ENCODE measurements at regions not wholly inside any gene's neighbourhood (a gene's known extent, or its start where the extent isn't known, plus 50 kb on each side); places are given as distances from the start of the nearest gene placed in this dataset.

DNA sequence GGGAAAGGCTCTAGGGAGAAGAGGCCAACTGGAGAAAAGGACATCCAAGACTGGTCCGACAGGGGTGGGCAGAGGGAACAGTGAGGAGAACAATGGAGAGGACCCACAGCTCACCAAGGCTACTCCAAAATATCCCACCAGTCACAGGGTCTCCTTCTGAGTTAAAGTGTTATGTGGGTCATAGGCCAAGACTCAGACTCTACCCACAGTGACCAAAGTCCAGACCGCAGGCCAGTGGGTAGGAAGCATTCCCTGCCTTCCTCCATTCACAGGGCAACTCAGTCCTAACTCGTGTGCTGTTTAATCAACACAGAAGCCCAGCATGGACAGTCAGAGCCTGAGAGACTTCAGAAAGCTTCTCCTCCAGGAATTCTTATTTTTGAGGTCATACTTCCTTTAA, 260.6 kb downstream of the SMAD2 start (continued):
- TF ChIP-seq, protein P1, sequence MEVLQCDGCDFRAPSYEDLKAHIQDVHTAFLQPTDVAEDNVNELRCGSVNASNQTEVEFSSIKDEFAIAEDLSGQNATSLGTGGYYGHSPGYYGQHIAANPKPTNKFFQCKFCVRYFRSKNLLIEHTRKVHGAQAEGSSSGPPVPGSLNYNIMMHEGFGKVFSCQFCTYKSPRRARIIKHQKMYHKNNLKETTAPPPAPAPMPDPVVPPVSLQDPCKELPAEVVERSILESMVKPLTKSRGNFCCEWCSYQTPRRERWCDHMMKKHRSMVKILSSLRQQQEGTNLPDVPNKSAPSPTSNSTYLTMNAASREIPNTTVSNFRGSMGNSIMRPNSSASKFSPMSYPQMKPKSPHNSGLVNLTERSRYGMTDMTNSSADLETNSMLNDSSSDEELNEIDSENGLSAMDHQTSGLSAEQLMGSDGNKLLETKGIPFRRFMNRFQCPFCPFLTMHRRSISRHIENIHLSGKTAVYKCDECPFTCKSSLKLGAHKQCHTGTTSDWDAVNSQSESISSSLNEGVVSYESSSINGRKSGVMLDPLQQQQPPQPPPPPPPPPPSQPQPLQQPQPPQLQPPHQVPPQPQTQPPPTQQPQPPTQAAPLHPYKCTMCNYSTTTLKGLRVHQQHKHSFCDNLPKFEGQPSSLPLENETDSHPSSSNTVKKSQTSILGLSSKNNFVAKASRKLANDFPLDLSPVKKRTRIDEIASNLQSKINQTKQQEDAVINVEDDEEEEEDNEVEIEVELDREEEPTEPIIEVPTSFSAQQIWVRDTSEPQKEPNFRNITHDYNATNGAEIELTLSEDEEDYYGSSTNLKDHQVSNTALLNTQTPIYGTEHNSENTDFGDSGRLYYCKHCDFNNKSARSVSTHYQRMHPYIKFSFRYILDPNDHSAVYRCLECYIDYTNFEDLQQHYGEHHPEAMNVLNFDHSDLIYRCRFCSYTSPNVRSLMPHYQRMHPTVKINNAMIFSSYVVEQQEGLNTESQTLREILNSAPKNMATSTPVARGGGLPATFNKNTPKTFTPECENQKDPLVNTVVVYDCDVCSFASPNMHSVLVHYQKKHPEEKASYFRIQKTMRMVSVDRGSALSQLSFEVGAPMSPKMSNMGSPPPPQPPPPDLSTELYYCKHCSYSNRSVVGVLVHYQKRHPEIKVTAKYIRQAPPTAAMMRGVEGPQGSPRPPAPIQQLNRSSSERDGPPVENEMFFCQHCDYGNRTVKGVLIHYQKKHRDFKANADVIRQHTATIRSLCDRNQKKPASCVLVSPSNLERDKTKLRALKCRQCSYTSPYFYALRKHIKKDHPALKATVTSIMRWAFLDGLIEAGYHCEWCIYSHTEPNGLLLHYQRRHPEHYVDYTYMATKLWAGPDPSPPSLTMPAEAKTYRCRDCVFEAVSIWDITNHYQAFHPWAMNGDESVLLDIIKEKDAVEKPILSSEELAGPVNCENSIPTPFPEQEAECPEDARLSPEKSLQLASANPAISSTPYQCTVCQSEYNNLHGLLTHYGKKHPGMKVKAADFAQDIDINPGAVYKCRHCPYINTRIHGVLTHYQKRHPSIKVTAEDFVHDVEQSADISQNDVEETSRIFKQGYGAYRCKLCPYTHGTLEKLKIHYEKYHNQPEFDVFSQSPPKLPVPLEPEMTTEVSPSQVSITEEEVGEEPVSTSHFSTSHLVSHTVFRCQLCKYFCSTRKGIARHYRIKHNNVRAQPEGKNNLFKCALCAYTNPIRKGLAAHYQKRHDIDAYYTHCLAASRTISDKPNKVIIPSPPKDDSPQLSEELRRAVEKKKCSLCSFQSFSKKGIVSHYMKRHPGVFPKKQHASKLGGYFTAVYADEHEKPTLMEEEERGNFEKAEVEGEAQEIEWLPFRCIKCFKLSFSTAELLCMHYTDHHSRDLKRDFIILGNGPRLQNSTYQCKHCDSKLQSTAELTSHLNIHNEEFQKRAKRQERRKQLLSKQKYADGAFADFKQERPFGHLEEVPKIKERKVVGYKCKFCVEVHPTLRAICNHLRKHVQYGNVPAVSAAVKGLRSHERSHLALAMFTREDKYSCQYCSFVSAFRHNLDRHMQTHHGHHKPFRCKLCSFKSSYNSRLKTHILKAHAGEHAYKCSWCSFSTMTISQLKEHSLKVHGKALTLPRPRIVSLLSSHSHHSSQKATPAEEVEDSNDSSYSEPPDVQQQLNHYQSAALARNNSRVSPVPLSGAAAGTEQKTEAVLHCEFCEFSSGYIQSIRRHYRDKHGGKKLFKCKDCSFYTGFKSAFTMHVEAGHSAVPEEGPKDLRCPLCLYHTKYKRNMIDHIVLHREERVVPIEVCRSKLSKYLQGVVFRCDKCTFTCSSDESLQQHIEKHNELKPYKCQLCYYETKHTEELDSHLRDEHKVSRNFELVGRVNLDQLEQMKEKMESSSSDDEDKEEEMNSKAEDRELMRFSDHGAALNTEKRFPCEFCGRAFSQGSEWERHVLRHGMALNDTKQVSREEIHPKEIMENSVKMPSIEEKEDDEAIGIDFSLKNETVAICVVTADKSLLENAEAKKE (CRISPR knock-in tag; IDR thresholded peaks at IDR 0.05) = no peak
- TF ChIP-seq, protein P2, sequence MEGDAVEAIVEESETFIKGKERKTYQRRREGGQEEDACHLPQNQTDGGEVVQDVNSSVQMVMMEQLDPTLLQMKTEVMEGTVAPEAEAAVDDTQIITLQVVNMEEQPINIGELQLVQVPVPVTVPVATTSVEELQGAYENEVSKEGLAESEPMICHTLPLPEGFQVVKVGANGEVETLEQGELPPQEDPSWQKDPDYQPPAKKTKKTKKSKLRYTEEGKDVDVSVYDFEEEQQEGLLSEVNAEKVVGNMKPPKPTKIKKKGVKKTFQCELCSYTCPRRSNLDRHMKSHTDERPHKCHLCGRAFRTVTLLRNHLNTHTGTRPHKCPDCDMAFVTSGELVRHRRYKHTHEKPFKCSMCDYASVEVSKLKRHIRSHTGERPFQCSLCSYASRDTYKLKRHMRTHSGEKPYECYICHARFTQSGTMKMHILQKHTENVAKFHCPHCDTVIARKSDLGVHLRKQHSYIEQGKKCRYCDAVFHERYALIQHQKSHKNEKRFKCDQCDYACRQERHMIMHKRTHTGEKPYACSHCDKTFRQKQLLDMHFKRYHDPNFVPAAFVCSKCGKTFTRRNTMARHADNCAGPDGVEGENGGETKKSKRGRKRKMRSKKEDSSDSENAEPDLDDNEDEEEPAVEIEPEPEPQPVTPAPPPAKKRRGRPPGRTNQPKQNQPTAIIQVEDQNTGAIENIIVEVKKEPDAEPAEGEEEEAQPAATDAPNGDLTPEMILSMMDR (conservative IDR thresholded peaks at IDR 0.05; ENCODE audit: low read depth in 2 of 2) = no peak
- TF ChIP-seq ZNF331 (CRISPR knock-in tag; IDR thresholded peaks at IDR 0.05; ENCODE audit: low read depth) = no peak
- no peak for TF ChIP-seq POLR2AphosphoS5 (IDR thresholded peaks at IDR 0.05; ENCODE audit: low read depth)
- TF ChIP-seq JUNB (IDR thresholded peaks at IDR 0.05; ENCODE audit: unreplicated experiment) = no peak
- no peak for TF ChIP-seq STAT1 (IDR thresholded peaks at IDR 0.05; ENCODE audit: unreplicated experiment)

DNA sequence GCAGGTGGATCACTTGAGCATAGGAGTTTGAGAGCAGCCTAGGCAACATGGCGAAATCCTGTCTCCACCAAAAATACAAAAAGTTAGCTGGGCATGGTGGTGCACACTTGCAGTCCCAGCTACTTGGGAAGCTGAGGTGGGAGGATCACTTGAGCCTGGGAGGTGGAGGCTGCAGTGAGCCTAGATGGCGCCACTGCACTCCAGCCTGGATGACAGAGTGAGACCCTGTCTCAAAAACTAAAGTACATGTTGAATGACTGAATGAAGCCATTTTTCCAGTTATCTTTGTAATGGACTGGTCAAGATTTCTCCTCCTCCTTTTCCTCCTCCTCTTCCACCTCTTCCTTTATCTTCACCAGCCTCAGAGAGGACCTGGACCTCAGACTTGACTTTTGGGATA, 272.0 kb downstream of the SMAD2 start:
- no peaks in the 10 kb centered on the region for H3F3A ChIP-seq (replicated peaks; ENCODE audit: low read depth)
- H3K27ac ChIP-seq (ENCODE audit: low read depth) = no peak overlapping the region
- Mint-ChIP-seq H3K9me3 (peaks cover 22% of the 10 kb centered on the region), H3K4me1 (peaks cover 5% of the 10 kb centered on the region), H3K27ac (no peak overlapping the region), H3K36me3 (ENCODE audit: low read depth) (peaks cover 7% of the 10 kb centered on the region), H3K4me3 (no peak overlapping the region), H3K27me3 (ENCODE audit: insufficient read depth, low read depth, poor library complexity) (no peaks in the 10 kb centered on the region)
- no peaks in the 10 kb centered on the region for H3K4me1 ChIP-seq (ENCODE audit: insufficient read depth)
- no peak overlapping the region for H3K4me2 ChIP-seq
- peaks cover 10% of the 10 kb centered on the region for H3K9me2 ChIP-seq (ENCODE audit: insufficient read depth)
- H3K36me3 ChIP-seq (ENCODE audit: insufficient read depth) = no peaks in the 10 kb centered on the region
- H3K4me3 ChIP-seq = no peak overlapping the region
- no peak for ATAC-seq
- no peak overlapping the region for H2AFZ ChIP-seq
- H3K27me3 ChIP-seq (ENCODE audit: insufficient read depth) = no peaks in the 10 kb centered on the region
- DNase-seq (ENCODE audit: low spot score) = no peak
- TF ChIP-seq NANOG (IDR thresholded peaks at IDR 0.05; ENCODE audit: borderline replicate concordance) = no peak
- TF ChIP-seq ZNF114 (CRISPR knock-in tag; IDR thresholded peaks at IDR 0.05) = no peak
- no peak for TF ChIP-seq EZH2phosphoT487 (IDR thresholded peaks at IDR 0.05; ENCODE audit: unreplicated experiment)
- TF ChIP-seq STAT1 (IDR thresholded peaks at IDR 0.05; ENCODE audit: unreplicated experiment) = no peak
- TF ChIP-seq, protein P2 (conservative IDR thresholded peaks at IDR 0.05; ENCODE audit: low read depth in 2 of 2) = peak; percentile 50 to 66
- TF ChIP-seq EZH2 (IDR thresholded peaks at IDR 0.05; ENCODE audit: low read depth, unreplicated experiment) = no peak
- H4K20me1 ChIP-seq (replicated peaks; ENCODE audit: insufficient read depth) = no peaks in the 10 kb centered on the region
- no peaks in the 10 kb centered on the region for H3K79me2 ChIP-seq (replicated peaks; ENCODE audit: insufficient read depth)
